BE2C (cell line): ENCODE measurements at regions not wholly inside any gene's neighbourhood (a gene's known extent, or its start where the extent isn't known, plus 50 kb on each side); places are given as distances from the start of the nearest gene placed in this dataset.

ENCODE experiments used
- DNase-seq: peaks from one replicate; pipeline ENCODE4 v3.0.0-alpha.2; 2020
- H3K27me3 ChIP-seq: fragments of 250-450 bp; sonication (Bioruptor Pico); 2 replicates; pipeline ENCODE4 v1.5.1; 2020; ENCODE audit warnings: mild to moderate bottlenecking
- H3K36me3 ChIP-seq: fragments of 250-450 bp; sonication (Bioruptor Pico); 2 replicates; pipeline ENCODE4 v1.5.1; 2020; ENCODE audit warnings: mild to moderate bottlenecking
- H3K4me1 ChIP-seq: fragments of 250-450 bp; sonication (Bioruptor Pico); 2 replicates; pipeline ENCODE4 v1.5.1; 2020
- H3K4me3 ChIP-seq: 2 replicates; pipeline ENCODE4 v1.5.1; 2011; ENCODE audit warnings: low read depth, low read length
- H3K9me3 ChIP-seq: fragments of 250-450 bp; sonication (Bioruptor Pico); 2 replicates; pipeline ENCODE4 v1.5.1; 2020
- CTCF ChIP-seq: IDR thresholded peaks from 2 replicates; pipeline ENCODE4 v1.5.1; 2012; ENCODE audit warnings: mild to moderate bottlenecking, low read depth, low read length

- no peak for DNase-seq
- no peaks in the 10 kb centered on the region for H3K36me3 ChIP-seq
- TF ChIP-seq CTCF: no peak
- H3K27me3 ChIP-seq: no peaks in the 10 kb centered on the region
- no peak overlapping the region for H3K4me3 ChIP-seq
- H3K4me1 ChIP-seq: no peaks in the 10 kb centered on the region
- H3K9me3 ChIP-seq: no peaks in the 10 kb centered on the region
These were observed 223.6 kb upstream of the ADGRL2 start for GRCh38 chr1:81577004-81577697.

- Histone ChIP-seq H3K36me3 (no peaks in the 10 kb centered on the region), H3K9me3 (no peaks in the 10 kb centered on the region), H3K4me3 (no peak overlapping the region), H3K4me1 (no peaks in the 10 kb centered on the region), H3K27me3 (no peaks in the 10 kb centered on the region)
- no peak for TF ChIP-seq CTCF
- no peak for DNase-seq
These were observed 226.3 kb upstream of the ADGRL2 start for GRCh38 chr1:81574408-81574807.

GRCh38 chr1:81573458-81573857, 227.3 kb upstream of the ADGRL2 start:
- no peaks in the 10 kb centered on the region for H3K4me1 ChIP-seq
- no peaks in the 10 kb centered on the region for H3K27me3 ChIP-seq
- H3K4me3 ChIP-seq: no peak overlapping the region
- no peak for TF ChIP-seq CTCF
- no peaks in the 10 kb centered on the region for H3K36me3 ChIP-seq
- H3K9me3 ChIP-seq: no peaks in the 10 kb centered on the region
- no peak for DNase-seq

- H3K4me1 ChIP-seq: no peaks in the 10 kb centered on the region
- no peaks in the 10 kb centered on the region for H3K27me3 ChIP-seq
- no peaks in the 10 kb centered on the region for H3K9me3 ChIP-seq
- DNase-seq: no peak
- H3K36me3 ChIP-seq: no peaks in the 10 kb centered on the region
- no peak for TF ChIP-seq CTCF
- H3K4me3 ChIP-seq: no peak overlapping the region
These were observed 228.8 kb upstream of the ADGRL2 start for GRCh38 chr1:81571946-81572345.

GRCh38 chr1:81569761-81570160, 231.0 kb upstream of the ADGRL2 start:
- Histone ChIP-seq H3K9me3 (no peaks in the 10 kb centered on the region), H3K36me3 (no peaks in the 10 kb centered on the region), H3K27me3 (no peaks in the 10 kb centered on the region), H3K4me3 (no peak overlapping the region), H3K4me1 (no peaks in the 10 kb centered on the region)
- no peak for DNase-seq
- TF ChIP-seq CTCF: no peak

- Histone ChIP-seq H3K4me3 (no peak overlapping the region), H3K4me1 (no peaks in the 10 kb centered on the region), H3K36me3 (no peaks in the 10 kb centered on the region), H3K9me3 (no peaks in the 10 kb centered on the region), H3K27me3 (no peaks in the 10 kb centered on the region)
- no peak for DNase-seq
- TF ChIP-seq CTCF: no peak
These were observed 237.1 kb upstream of the ADGRL2 start for GRCh38 chr1:81563632-81564031.
